HG02642 (cell line): ENCODE measurements at regions not wholly inside any gene's neighbourhood (a gene's known extent, or its start where the extent isn't known, plus 50 kb on each side); places are given as distances from the start of the nearest gene placed in this dataset.
"Not testable (repeated sequence)": the region's sequence is repeated elsewhere in the genome, so short reads cannot be mapped to it uniquely, and the experiment has no call there.

Experiments used
- ATAC-seq: cut with Tn5 transposase; IDR thresholded peaks from one replicate; pipeline ENCODE4 v1.9.1; 2021; ENCODE audit warnings: mild to moderate bottlenecking; ENCODE audit not compliant: unreplicated experiment, poor library complexity

- no peak for ATAC-seq
Observed at GRCh38 chr2:183752571-183752970, 628.3 kb downstream of the NUP35 start.

GRCh38 chr2:183759033-183759432 lies 634.8 kb downstream of the NUP35 start:
- ATAC-seq = no peak

- ATAC-seq = no peak
Observed at GRCh38 chr2:183773775-183774174, 649.5 kb downstream of the NUP35 start.

- ATAC-seq = no peak
Observed at GRCh38 chr2:183780072-183780471, 655.8 kb downstream of the NUP35 start.

GRCh38 chr2:183782436-183782835 lies 658.2 kb downstream of the NUP35 start:
- ATAC-seq = no peak

- ATAC-seq = not testable (repeated sequence)
Observed at GRCh38 chr2:183788796-183789195, 664.6 kb downstream of the NUP35 start.

GRCh38 chr2:183792165-183792924 lies 668.1 kb downstream of the NUP35 start:
- not testable (repeated sequence) for ATAC-seq

GRCh38 chr2:183798535-183798934 lies 674.3 kb downstream of the NUP35 start:
- no peak for ATAC-seq

- ATAC-seq = no peak
Observed at GRCh38 chr2:183799761-183800160, 675.5 kb downstream of the NUP35 start.

GRCh38 chr2:183803596-183803995 lies 679.4 kb downstream of the NUP35 start:
- no peak for ATAC-seq

- ATAC-seq = no peak
Observed at GRCh38 chr2:183807870-183808269, 683.6 kb downstream of the NUP35 start.

GRCh38 chr2:183809404-183809803 lies 685.2 kb downstream of the NUP35 start:
- ATAC-seq = no peak

GRCh38 chr2:183811281-183811680 lies 687.0 kb downstream of the NUP35 start:
- no peak for ATAC-seq

- no peak for ATAC-seq
Observed at GRCh38 chr2:183812091-183812490, 687.8 kb downstream of the NUP35 start.

- ATAC-seq = no peak
Observed at GRCh38 chr2:183825710-183826109, 701.5 kb downstream of the NUP35 start.

GRCh38 chr2:183829931-183830330 lies 705.7 kb downstream of the NUP35 start:
- ATAC-seq = no peak

GRCh38 chr2:183837157-183837556 lies 712.9 kb downstream of the NUP35 start:
- ATAC-seq = no peak

GRCh38 chr2:183838295-183838694 lies 714.1 kb downstream of the NUP35 start:
- ATAC-seq = no peak

- no peak for ATAC-seq
Observed at GRCh38 chr2:183840061-183840584, 715.9 kb downstream of the NUP35 start.

GRCh38 chr2:183849826-183850225 lies 725.6 kb downstream of the NUP35 start:
- not testable (repeated sequence) for ATAC-seq

GRCh38 chr2:183859129-183859528 lies 734.9 kb downstream of the NUP35 start:
- no peak for ATAC-seq

GRCh38 chr2:183866666-183867065 lies 731.7 kb upstream of the ZNF804A start:
- no peak for ATAC-seq
